A549 (cell line): ENCODE measurements at regions not wholly inside any gene's neighbourhood (a gene's known extent, or its start where the extent isn't known, plus 50 kb on each side); places are given as distances from the start of the nearest gene placed in this dataset.

Source experiments
- CBX8 ChIP-seq: fragments of 200-600 bp; sonication (generic); IDR thresholded peaks from 2 replicates; pipeline ENCODE4 v1.6.1; 2016
- CEBPB ChIP-seq, 2 experiments: fragments of >200 bp in 1 of 2; sonication (Bioruptor Twin) in 1 of 2; formaldehyde crosslinking in 1 of 2; IDR thresholded peaks; 2 replicates each; pipeline ENCODE4 v1.6.1; 2012 to 2016
- CTCF ChIP-seq: fragments of >200 bp; sonication (Bioruptor Twin); formaldehyde crosslinking; IDR thresholded peaks from 3 replicates; pipeline ENCODE4 v1.5.1; 2016
- EP300 ChIP-seq, 2 experiments: fragments of >200 bp; sonication (Bioruptor Twin); formaldehyde crosslinking; IDR thresholded peaks; 2 replicates in 1 of 2; 3 replicates in 1 of 2; pipeline ENCODE4 v1.6.1; 2016 to 2017
- JUN ChIP-seq, 2 experiments: fragments of >200 bp; sonication (Bioruptor Twin); formaldehyde crosslinking; IDR thresholded peaks; 2 replicates in 1 of 2; 3 replicates in 1 of 2; pipeline ENCODE4 v1.6.1; 2016 to 2017
- MAX ChIP-seq: IDR thresholded peaks from 2 replicates; pipeline ENCODE4 v1.6.1; 2012
- PBX3 ChIP-seq: IDR thresholded peaks from 2 replicates; pipeline ENCODE4 v1.6.1; 2012
- POLR2A ChIP-seq: IDR thresholded peaks from 2 replicates; pipeline ENCODE4 v1.6.1; 2012; ENCODE audit warnings: mild to moderate bottlenecking, low read length
- RAD21 ChIP-seq, 2 experiments: fragments of >200 bp in 1 of 2; sonication (Bioruptor Twin) in 1 of 2; formaldehyde crosslinking in 1 of 2; IDR thresholded peaks in 1 of 2; conservative IDR thresholded peaks in 1 of 2; 2 replicates in 1 of 2; 3 replicates in 1 of 2; pipeline ENCODE4 v1.6.1; 2012 to 2018; ENCODE audit warnings: inconsistent platforms in 1 of 2
- REST ChIP-seq: fragments of 200-600 bp; sonication (generic); IDR thresholded peaks from 2 replicates; pipeline ENCODE4 v1.6.1; 2016; ENCODE audit warnings: antibody characterized with exemption, mild to moderate bottlenecking, moderate library complexity
- USF2 ChIP-seq: fragments of 450-650 bp; IDR thresholded peaks from 2 replicates; pipeline ENCODE4 v1.6.1; 2014; ENCODE audit warnings: antibody characterized with exemption

GRCh38 chr5:97851036-97851435 is 668.0 kb upstream of the RIOK2 start:
- TF ChIP-seq POLR2A, result no peak
- no peak for TF ChIP-seq CEBPB (IDR thresholded peaks at IDR 0.05)
- no peak for TF ChIP-seq PBX3
- no peak for TF ChIP-seq RAD21 (conservative IDR thresholded peaks at IDR 0.05 in 1 of 2, IDR thresholded peaks at IDR 0.05 in 1 of 2)
- TF ChIP-seq CTCF, result no peak
- TF ChIP-seq USF2, result no peak
- TF ChIP-seq MAX, result no peak
- no peak for TF ChIP-seq CBX8
- TF ChIP-seq EP300 (IDR thresholded peaks at IDR 0.05), result no peak
- TF ChIP-seq JUN (IDR thresholded peaks at IDR 0.05), result no peak
- TF ChIP-seq REST, result no peak
